Chondrocyte (in vitro differentiated cells): ENCODE measurements at regions not wholly inside any gene's neighbourhood (a gene's known extent, or its start where the extent isn't known, plus 50 kb on each side); places are given as distances from the start of the nearest gene placed in this dataset.

Experiments used
- DNase-seq: peaks from one replicate; pipeline ENCODE4 v3.0.0; 2021; ENCODE audit warnings: mixed read lengths, low spot score
- H3K27ac Mint-ChIP-seq: one replicate; pipeline ENCODE4 v1.8.0; 2021; ENCODE audit warnings: mild to moderate bottlenecking, moderate library complexity, mixed read lengths; ENCODE audit not compliant: unreplicated experiment
- H3K27me3 Mint-ChIP-seq: 2 replicates; pipeline ENCODE4 v1.8.0; 2021; ENCODE audit warnings: low read depth, mixed read lengths
- H3K36me3 Mint-ChIP-seq: 2 replicates; pipeline ENCODE4 v1.8.0; 2021; ENCODE audit warnings: low read depth, mixed read lengths
- H3K4me1 Mint-ChIP-seq: 2 replicates; pipeline ENCODE4 v1.8.0; 2021; ENCODE audit warnings: low read depth, mild to moderate bottlenecking, mixed read lengths
- H3K4me3 Mint-ChIP-seq: one replicate; pipeline ENCODE4 v1.8.0; 2021; ENCODE audit warnings: mild to moderate bottlenecking, moderate library complexity, mixed read lengths; ENCODE audit not compliant: unreplicated experiment
- H3K9me3 Mint-ChIP-seq: 2 replicates; pipeline ENCODE4 v1.8.0; 2021; ENCODE audit warnings: low read depth, mixed read lengths
- TF ChIP-seq, protein P1 (sequence below): fragments of 200-600 bp; sonication (generic); IDR thresholded peaks from 2 replicates; pipeline ENCODE4 v1.5.0; 2021; ENCODE audit warnings: antibody characterized with exemption, mild to moderate bottlenecking, moderate library complexity

DNA sequence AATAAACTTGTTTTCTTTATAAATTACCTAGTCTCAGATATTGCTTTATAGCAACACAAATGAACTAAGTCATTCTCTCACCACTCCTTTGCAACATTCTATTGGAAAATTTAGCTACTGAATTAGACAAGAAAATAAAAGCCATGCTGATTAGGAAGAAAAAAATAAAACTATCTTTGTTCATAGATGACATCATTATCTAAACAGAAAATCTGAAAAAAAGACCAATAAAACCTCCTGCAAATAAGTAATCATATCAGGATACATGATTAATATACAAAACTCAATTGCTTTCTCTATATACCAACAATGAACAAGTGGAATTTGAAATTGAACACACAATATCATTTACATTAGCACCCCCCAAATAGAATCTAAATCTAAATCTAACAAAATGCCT is 455.3 kb upstream of the KIF2A start:
- no peak overlapping the region for H3K4me3 Mint-ChIP-seq
- no peaks in the 10 kb centered on the region for H3K27me3 Mint-ChIP-seq
- no peak overlapping the region for H3K27ac Mint-ChIP-seq
- TF ChIP-seq, protein P1, sequence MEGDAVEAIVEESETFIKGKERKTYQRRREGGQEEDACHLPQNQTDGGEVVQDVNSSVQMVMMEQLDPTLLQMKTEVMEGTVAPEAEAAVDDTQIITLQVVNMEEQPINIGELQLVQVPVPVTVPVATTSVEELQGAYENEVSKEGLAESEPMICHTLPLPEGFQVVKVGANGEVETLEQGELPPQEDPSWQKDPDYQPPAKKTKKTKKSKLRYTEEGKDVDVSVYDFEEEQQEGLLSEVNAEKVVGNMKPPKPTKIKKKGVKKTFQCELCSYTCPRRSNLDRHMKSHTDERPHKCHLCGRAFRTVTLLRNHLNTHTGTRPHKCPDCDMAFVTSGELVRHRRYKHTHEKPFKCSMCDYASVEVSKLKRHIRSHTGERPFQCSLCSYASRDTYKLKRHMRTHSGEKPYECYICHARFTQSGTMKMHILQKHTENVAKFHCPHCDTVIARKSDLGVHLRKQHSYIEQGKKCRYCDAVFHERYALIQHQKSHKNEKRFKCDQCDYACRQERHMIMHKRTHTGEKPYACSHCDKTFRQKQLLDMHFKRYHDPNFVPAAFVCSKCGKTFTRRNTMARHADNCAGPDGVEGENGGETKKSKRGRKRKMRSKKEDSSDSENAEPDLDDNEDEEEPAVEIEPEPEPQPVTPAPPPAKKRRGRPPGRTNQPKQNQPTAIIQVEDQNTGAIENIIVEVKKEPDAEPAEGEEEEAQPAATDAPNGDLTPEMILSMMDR: no peak
- DNase-seq: no peak
- peaks cover 34% of the 10 kb centered on the region for H3K9me3 Mint-ChIP-seq
- H3K36me3 Mint-ChIP-seq: peaks cover 4% of the 10 kb centered on the region
- H3K4me1 Mint-ChIP-seq: no peaks in the 10 kb centered on the region

DNA sequence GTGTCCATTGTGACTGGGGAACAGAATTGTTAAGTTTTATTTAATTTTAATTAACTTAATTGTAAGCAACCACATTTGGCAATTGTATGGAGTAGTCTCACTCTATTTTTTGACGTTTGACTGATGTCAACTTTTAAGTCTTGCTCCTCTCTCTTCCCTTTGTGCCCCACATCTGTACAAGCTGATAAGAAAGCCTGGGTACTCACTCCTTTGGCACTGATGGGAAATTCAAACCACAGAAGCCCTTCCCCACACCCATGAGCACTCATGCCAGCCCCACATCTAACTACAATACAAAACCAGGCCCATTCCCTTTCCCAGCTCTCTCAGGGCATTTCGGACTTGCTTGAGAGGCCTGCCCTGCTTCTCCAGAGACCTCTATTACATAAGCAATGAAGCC is 451.5 kb upstream of the KIF2A start:
- TF ChIP-seq, protein P1: no peak
- Mint-ChIP-seq H3K27ac (no peak overlapping the region), H3K27me3 (no peaks in the 10 kb centered on the region), H3K9me3 (peaks cover 33% of the 10 kb centered on the region), H3K4me1 (no peaks in the 10 kb centered on the region), H3K4me3 (no peak overlapping the region), H3K36me3 (peaks cover 5% of the 10 kb centered on the region)
- DNase-seq: no peak

DNA sequence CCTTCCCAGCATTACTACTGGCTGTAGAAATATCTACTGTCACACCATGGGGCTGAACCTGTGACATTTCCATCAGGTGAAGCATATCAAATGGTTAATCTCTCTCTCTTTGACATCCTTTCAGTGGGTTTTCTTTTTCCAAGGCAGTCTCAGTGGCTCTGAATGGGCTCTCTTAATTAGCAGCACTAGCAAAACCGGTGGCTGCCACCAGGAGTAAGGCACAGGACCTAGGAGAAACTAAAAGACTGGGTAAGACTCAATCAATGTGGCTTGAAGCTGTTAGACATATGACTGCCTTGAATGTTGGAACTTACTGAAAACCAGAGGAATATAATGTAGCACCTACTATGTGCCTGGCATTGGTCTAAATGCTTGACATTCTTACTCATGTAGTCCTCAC is 445.0 kb upstream of the KIF2A start:
- H3K4me1 Mint-ChIP-seq: peaks cover 3% of the 10 kb centered on the region

DNA sequence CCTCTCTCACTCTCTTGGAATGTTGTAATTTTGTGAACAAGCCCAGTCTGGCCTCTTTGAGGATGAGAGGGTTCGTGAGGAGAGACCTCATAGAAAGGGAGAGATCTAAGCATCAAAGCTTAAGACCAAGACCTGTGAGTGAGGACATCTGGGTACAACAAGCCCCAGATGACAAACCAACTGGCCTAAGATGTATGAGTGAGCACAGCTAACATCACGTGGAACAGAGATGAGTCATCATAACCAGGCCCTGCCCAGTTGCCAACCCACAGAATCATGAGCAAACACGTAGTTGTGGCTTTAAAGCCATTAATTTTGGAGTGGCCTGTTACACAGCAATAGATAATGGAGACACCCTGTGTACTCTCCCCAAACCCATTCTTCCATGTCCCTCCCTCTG is 439.1 kb upstream of the KIF2A start:
- Mint-ChIP-seq H3K4me3 (no peak overlapping the region), H3K9me3 (peaks cover 10% of the 10 kb centered on the region), H3K27ac (no peak overlapping the region), H3K4me1 (peaks cover 2% of the 10 kb centered on the region), H3K36me3 (peaks cover 9% of the 10 kb centered on the region), H3K27me3 (peaks cover 5% of the 10 kb centered on the region)
- TF ChIP-seq, protein P1: no peak
- no peak for DNase-seq

More for the DNA sequence above, 445.0 kb upstream of the KIF2A start:
- no peak overlapping the region for H3K27ac Mint-ChIP-seq
- peaks cover 2% of the 10 kb centered on the region for H3K36me3 Mint-ChIP-seq
- TF ChIP-seq, protein P1: peak; percentile 9
- DNase-seq: no peak
- H3K9me3 Mint-ChIP-seq: peaks cover 11% of the 10 kb centered on the region
- H3K4me3 Mint-ChIP-seq: no peak overlapping the region
- H3K27me3 Mint-ChIP-seq: no peaks in the 10 kb centered on the region

DNA sequence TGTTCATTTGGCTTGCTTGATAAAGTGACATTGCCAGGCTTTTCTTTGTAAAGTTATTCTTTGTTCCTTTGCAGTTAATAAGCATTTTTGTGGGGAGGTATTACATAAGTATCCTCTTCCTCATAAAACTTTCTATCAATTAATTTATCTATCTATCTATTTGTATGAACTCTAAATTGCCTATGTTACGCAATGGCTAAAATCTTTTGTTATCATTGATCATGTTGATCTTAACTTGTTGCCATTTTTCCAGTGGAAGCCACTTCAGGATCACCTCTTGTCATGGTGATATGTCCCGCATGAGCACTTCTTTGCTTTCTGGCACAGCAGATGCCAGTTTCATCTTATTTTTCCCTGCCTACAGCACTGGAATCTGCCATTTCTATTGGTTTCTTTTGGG is 436.7 kb upstream of the KIF2A start:
- Mint-ChIP-seq H3K4me3 (no peak overlapping the region), H3K27ac (no peak overlapping the region), H3K27me3 (peaks cover 5% of the 10 kb centered on the region), H3K9me3 (peaks cover 16% of the 10 kb centered on the region), H3K4me1 (peaks cover 2% of the 10 kb centered on the region), H3K36me3 (peaks cover 12% of the 10 kb centered on the region)
- DNase-seq: no peak
- TF ChIP-seq, protein P1: no peak
